Nephron progenitor cell (in vitro differentiated cells): ENCODE measurements at regions not wholly inside any gene's neighbourhood (a gene's known extent, or its start where the extent isn't known, plus 50 kb on each side); places are given as distances from the start of the nearest gene placed in this dataset.

Source experiments
- DNase-seq: peaks from one replicate; pipeline ENCODE4 v3.0.0; 2021
- H3K27ac Mint-ChIP-seq: 2 replicates; pipeline ENCODE4 v1.8.0; 2021; ENCODE audit warnings: mild to moderate bottlenecking, moderate library complexity, mixed read lengths
- H3K27me3 Mint-ChIP-seq: 2 replicates; pipeline ENCODE4 v1.8.0; 2021; ENCODE audit warnings: mild to moderate bottlenecking, low read depth, mixed read lengths; ENCODE audit not compliant: poor library complexity
- H3K36me3 Mint-ChIP-seq: 2 replicates; pipeline ENCODE4 v1.8.0; 2021; ENCODE audit warnings: low read depth, mixed read lengths
- H3K4me1 Mint-ChIP-seq: 2 replicates; pipeline ENCODE4 v1.8.0; 2021; ENCODE audit warnings: mixed read lengths
- H3K4me3 Mint-ChIP-seq: 2 replicates; pipeline ENCODE4 v1.8.0; 2021; ENCODE audit warnings: mild to moderate bottlenecking, moderate library complexity, mixed read lengths
- H3K9me3 Mint-ChIP-seq: 2 replicates; pipeline ENCODE4 v1.8.0; 2021; ENCODE audit warnings: mild to moderate bottlenecking, moderate library complexity, mixed read lengths
- TF ChIP-seq, protein P1 (sequence below): fragments of 200-600 bp; sonication (generic); IDR thresholded peaks from 2 replicates; pipeline ENCODE4 v1.5.0; 2021; ENCODE audit warnings: antibody characterized with exemption

DNA sequence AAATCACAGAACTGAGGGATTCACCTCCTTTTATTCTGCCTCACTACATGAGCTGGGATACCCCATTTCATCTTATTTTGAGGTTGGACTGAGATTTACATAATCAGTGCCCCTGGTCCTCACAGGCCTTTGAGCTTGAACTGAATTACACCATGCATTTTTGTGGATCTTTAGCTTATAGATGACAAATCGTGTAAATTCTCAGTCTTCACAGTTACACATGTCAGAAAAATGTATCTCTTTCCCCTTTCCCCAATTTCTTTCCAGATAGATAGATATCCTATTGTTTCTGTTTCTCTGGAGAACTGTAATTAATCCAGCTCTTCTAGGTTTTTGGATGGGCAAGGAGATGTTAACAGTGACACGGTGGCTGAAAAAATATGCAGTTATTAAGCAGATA is 1778.9 kb upstream of the SEL1L start:
- H3K27ac Mint-ChIP-seq, result no peak overlapping the region
- no peak for DNase-seq
- no peaks in the 10 kb centered on the region for H3K27me3 Mint-ChIP-seq
- H3K4me3 Mint-ChIP-seq, result no peak overlapping the region
- H3K9me3 Mint-ChIP-seq, result no peaks in the 10 kb centered on the region
- H3K36me3 Mint-ChIP-seq, result no peaks in the 10 kb centered on the region
- H3K4me1 Mint-ChIP-seq, result no peaks in the 10 kb centered on the region
- TF ChIP-seq, protein P1, sequence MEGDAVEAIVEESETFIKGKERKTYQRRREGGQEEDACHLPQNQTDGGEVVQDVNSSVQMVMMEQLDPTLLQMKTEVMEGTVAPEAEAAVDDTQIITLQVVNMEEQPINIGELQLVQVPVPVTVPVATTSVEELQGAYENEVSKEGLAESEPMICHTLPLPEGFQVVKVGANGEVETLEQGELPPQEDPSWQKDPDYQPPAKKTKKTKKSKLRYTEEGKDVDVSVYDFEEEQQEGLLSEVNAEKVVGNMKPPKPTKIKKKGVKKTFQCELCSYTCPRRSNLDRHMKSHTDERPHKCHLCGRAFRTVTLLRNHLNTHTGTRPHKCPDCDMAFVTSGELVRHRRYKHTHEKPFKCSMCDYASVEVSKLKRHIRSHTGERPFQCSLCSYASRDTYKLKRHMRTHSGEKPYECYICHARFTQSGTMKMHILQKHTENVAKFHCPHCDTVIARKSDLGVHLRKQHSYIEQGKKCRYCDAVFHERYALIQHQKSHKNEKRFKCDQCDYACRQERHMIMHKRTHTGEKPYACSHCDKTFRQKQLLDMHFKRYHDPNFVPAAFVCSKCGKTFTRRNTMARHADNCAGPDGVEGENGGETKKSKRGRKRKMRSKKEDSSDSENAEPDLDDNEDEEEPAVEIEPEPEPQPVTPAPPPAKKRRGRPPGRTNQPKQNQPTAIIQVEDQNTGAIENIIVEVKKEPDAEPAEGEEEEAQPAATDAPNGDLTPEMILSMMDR, result no peak

DNA sequence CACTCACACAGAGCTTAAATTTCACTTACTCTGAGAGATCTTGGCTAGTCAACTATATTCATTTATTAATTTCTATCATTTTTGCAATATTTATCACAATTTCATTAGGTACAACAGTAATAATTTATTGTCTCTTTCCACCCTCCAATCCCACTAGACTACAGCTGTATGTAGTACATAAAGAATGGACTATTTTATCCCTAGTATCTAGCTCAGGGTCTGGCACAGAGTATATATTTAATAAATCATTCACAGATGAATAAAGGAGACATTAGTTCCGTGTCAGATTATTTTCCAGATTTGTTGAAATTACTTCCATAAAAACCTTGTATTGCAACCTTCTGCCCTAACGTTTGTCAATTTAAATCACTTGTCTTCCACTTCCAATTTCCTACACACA is 1781.1 kb upstream of the SEL1L start:
- no peak for DNase-seq
- Mint-ChIP-seq H3K27me3 (peaks cover 4% of the 10 kb centered on the region), H3K4me1 (no peaks in the 10 kb centered on the region), H3K9me3 (no peaks in the 10 kb centered on the region), H3K27ac (no peak overlapping the region), H3K4me3 (no peak overlapping the region), H3K36me3 (no peaks in the 10 kb centered on the region)
- TF ChIP-seq, protein P1, result no peak

DNA sequence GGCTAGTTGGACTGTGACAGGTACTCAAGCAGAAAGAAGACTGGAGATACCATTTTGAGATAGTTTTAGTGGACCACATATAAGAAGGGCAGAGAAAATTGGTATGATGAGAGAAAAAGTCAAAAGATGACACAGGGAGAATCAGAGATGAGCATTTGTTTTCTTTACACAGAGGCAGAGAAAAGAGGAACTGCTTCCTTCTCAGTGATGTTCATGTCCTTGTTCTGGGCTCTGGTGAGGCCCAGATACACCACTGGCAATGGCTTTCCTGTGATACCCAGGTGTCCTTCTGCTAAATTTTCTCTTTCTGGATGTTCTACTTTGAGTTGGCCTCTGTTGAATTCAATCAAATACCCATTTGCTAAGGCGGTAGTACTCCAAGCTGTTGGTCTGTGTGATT is 1782.7 kb upstream of the SEL1L start:
- no peaks in the 10 kb centered on the region for H3K36me3 Mint-ChIP-seq
- TF ChIP-seq, protein P1, result no peak
- no peak overlapping the region for H3K27ac Mint-ChIP-seq
- no peak for DNase-seq
- H3K4me1 Mint-ChIP-seq, result no peaks in the 10 kb centered on the region
- H3K9me3 Mint-ChIP-seq, result no peaks in the 10 kb centered on the region
- no peak overlapping the region for H3K4me3 Mint-ChIP-seq
- H3K27me3 Mint-ChIP-seq, result peaks cover 4% of the 10 kb centered on the region

DNA sequence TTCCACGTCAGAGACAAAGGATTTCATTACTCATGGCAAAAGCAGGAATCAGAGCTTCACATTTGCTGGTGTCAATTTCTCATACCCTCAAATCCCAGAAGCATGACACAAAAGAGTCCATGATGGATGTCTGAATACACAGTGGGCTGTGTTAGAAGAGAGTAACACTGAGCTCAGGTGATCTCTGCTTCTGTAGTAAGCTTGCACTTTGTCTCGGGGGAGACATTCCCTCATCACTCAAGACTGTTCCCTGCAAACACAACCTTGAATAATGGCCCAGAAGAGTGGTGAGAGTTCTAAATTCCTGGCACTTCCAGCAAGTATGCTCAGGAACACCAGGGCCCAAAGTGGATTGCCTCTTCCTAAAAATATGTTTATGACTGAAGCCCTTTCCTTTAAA is 1787.2 kb upstream of the SEL1L start:
- Mint-ChIP-seq H3K27me3 (peaks cover 4% of the 10 kb centered on the region), H3K9me3 (no peaks in the 10 kb centered on the region), H3K36me3 (no peaks in the 10 kb centered on the region), H3K4me1 (no peaks in the 10 kb centered on the region), H3K27ac (no peak overlapping the region), H3K4me3 (no peak overlapping the region)
- TF ChIP-seq, protein P1, result no peak
- no peak for DNase-seq

GRCh38 chr14:83331513-83331912 is 1797.9 kb upstream of the SEL1L start:
- Mint-ChIP-seq H3K9me3 (no peaks in the 10 kb centered on the region), H3K4me3 (no peak overlapping the region), H3K27ac (no peak overlapping the region), H3K4me1 (peaks cover 9% of the 10 kb centered on the region), H3K36me3 (no peaks in the 10 kb centered on the region), H3K27me3 (peaks cover 4% of the 10 kb centered on the region)
- TF ChIP-seq, protein P1, result no peak
- DNase-seq, result no peak

GRCh38 chr14:83342590-83342989 is 1808.9 kb upstream of the SEL1L start:
- Mint-ChIP-seq H3K4me1 (no peaks in the 10 kb centered on the region), H3K4me3 (no peak overlapping the region), H3K27me3 (no peaks in the 10 kb centered on the region), H3K36me3 (no peaks in the 10 kb centered on the region), H3K27ac (no peak overlapping the region), H3K9me3 (peaks cover 4% of the 10 kb centered on the region)
- TF ChIP-seq, protein P1, result no peak
- DNase-seq, result no peak
